Parathyroid adenoma (tissue), 2 donors: ENCODE measurements at regions not wholly inside any gene's neighbourhood (a gene's known extent, or its start where the extent isn't known, plus 50 kb on each side); places are given as distances from the start of the nearest gene placed in this dataset.

Experiments used
- H2AFZ ChIP-seq: fragments of 300-600 bp; sonication (generic); one replicate; pipeline ENCODE4 v1.7.0; 2017; ENCODE audit warnings: antibody characterized with exemption, mild to moderate bottlenecking
- H3K27ac ChIP-seq: fragments of 300-600 bp; sonication (generic); one replicate; pipeline ENCODE4 v1.7.0; 2017
- H3K27me3 ChIP-seq: fragments of 300-600 bp; sonication (generic); one replicate; pipeline ENCODE4 v1.7.0; 2017; ENCODE audit warnings: low read length; ENCODE audit not compliant: control insufficient read depth, insufficient read depth
- H3K36me3 ChIP-seq: fragments of 300-600 bp; sonication (generic); one replicate; pipeline ENCODE4 v1.7.0; 2017; ENCODE audit warnings: low read length; ENCODE audit not compliant: control insufficient read depth, insufficient read depth
- H3K4me1 ChIP-seq: fragments of 300-600 bp; sonication (generic); one replicate; pipeline ENCODE4 v1.7.0; 2017; ENCODE audit warnings: control low read depth
- H3K4me2 ChIP-seq: fragments of 300-600 bp; sonication (generic); one replicate; pipeline ENCODE4 v1.7.0; 2017; ENCODE audit warnings: low read length
- H3K4me3 ChIP-seq: fragments of 300-600 bp; sonication (generic); one replicate; pipeline ENCODE4 v1.7.0; 2017; ENCODE audit warnings: low read depth, low read length
- H3K79me2 ChIP-seq: fragments of 300-600 bp; sonication (generic); one replicate; pipeline ENCODE4 v1.7.0; 2017; ENCODE audit warnings: control low read depth
- H3K9ac ChIP-seq: fragments of 300-600 bp; sonication (generic); one replicate; pipeline ENCODE4 v1.7.0; 2017; ENCODE audit warnings: mild to moderate bottlenecking
- H3K9me3 ChIP-seq: fragments of 300-600 bp; sonication (generic); one replicate; pipeline ENCODE4 v1.7.0; 2017; ENCODE audit warnings: low read length; ENCODE audit not compliant: control insufficient read depth
- TF ChIP-seq, protein P1 (sequence below): fragments of 300-600 bp; sonication (generic); IDR thresholded peaks from one replicate; pipeline ENCODE4 v1.7.0; 2017; ENCODE audit warnings: antibody characterized with exemption, mild to moderate bottlenecking
- donor health status: primary hyperparathyroidism.

DNA sequence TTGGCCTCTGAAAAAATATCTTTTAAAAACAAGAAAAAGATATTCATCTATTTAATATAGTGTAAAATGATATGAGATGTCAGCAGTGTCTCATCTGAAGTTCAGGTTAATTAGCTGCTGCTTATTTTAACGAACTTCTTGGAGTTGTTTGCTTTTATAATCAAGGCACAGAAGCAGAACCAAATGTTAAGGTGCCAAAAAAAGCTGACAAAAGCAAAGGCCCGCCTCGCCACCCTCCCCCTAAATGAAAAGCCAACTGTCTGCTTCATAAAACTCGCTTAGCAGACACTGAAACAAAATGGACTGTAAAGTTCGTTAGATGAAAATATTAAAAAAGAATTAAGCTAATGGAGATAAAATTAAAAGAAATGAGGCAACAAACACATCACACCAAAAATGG, 562.6 kb downstream of the ZEB2 start:
- H3K4me2 ChIP-seq = no peak overlapping the region
- no peak overlapping the region for H3K9ac ChIP-seq
- H3K4me3 ChIP-seq = no peak overlapping the region
- no peaks in the 10 kb centered on the region for H3K79me2 ChIP-seq
- no peaks in the 10 kb centered on the region for H3K27me3 ChIP-seq
- no peaks in the 10 kb centered on the region for H3K36me3 ChIP-seq
- no peak overlapping the region for H3K27ac ChIP-seq
- TF ChIP-seq, protein P1, sequence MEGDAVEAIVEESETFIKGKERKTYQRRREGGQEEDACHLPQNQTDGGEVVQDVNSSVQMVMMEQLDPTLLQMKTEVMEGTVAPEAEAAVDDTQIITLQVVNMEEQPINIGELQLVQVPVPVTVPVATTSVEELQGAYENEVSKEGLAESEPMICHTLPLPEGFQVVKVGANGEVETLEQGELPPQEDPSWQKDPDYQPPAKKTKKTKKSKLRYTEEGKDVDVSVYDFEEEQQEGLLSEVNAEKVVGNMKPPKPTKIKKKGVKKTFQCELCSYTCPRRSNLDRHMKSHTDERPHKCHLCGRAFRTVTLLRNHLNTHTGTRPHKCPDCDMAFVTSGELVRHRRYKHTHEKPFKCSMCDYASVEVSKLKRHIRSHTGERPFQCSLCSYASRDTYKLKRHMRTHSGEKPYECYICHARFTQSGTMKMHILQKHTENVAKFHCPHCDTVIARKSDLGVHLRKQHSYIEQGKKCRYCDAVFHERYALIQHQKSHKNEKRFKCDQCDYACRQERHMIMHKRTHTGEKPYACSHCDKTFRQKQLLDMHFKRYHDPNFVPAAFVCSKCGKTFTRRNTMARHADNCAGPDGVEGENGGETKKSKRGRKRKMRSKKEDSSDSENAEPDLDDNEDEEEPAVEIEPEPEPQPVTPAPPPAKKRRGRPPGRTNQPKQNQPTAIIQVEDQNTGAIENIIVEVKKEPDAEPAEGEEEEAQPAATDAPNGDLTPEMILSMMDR = no peak
- no peak overlapping the region for H2AFZ ChIP-seq
- no peaks in the 10 kb centered on the region for H3K4me1 ChIP-seq
- H3K9me3 ChIP-seq = no peaks in the 10 kb centered on the region

DNA sequence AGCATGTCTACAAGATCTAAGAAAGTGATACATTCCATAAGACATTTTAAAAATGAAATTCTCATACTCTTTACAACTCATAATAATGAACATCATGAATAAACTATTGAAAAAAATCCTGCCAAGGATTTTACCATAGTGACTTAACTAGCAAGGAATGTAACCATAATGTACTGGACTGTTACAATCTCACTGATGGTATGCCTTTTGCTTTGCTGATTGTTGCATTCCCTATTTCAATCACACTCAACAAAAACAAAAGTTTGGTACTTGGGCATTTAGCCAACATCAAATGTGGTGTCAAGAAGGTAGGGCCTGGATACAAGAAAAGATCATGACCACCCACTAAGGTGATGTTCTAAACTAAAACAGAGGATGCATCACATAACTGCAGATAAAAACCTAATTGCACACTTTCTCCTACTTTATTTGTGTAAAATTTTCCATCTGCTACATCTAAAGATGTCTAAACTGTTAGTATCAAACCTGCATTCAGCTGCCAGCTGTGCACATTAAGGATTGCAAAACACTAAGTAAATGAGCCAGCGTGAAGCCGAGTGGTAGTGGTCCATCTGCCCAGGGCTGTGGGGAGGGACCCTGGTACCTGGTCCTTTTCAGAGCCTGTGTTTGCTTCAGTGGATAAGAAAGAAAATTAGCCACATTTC, 564.4 kb downstream of the ZEB2 start:
- TF ChIP-seq, protein P1 = no peak

DNA sequence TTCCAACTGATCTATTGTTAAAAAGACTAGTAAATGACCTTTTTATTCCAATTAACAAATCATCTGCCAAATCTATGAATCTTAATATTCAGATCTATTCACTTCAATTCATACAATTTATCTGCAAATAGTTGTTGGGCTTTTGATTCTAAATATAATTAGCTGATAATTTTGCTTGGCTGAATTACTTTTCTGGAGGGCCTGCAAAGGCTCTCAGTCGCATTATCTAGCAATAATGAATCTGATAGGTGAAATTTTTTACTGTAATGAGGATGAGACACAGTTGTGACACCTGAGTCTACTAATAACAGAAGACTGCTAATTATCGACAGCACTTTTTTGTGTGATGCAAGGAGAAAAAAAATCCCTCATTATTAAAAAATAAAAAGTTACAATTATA, 565.1 kb downstream of the ZEB2 start:
- TF ChIP-seq, protein P1 = no peak
- no peak overlapping the region for H3K4me3 ChIP-seq
- no peak overlapping the region for H3K4me2 ChIP-seq
- H3K27me3 ChIP-seq = no peaks in the 10 kb centered on the region
- no peaks in the 10 kb centered on the region for H3K9me3 ChIP-seq
- H3K36me3 ChIP-seq = no peaks in the 10 kb centered on the region
- H3K9ac ChIP-seq = no peak overlapping the region
- no peak overlapping the region for H3K27ac ChIP-seq
- H3K4me1 ChIP-seq = no peaks in the 10 kb centered on the region
- H3K79me2 ChIP-seq = no peaks in the 10 kb centered on the region
- no peak overlapping the region for H2AFZ ChIP-seq

More for the DNA sequence above, 564.4 kb downstream of the ZEB2 start:
- Histone ChIP-seq H3K4me1 (no peaks in the 10 kb centered on the region), H3K9ac (no peak overlapping the region), H2AFZ (no peak overlapping the region), H3K4me3 (no peak overlapping the region), H3K9me3 (no peaks in the 10 kb centered on the region), H3K27me3 (no peaks in the 10 kb centered on the region), H3K4me2 (no peak overlapping the region), H3K79me2 (no peaks in the 10 kb centered on the region), H3K27ac (no peak overlapping the region), H3K36me3 (no peaks in the 10 kb centered on the region)

DNA sequence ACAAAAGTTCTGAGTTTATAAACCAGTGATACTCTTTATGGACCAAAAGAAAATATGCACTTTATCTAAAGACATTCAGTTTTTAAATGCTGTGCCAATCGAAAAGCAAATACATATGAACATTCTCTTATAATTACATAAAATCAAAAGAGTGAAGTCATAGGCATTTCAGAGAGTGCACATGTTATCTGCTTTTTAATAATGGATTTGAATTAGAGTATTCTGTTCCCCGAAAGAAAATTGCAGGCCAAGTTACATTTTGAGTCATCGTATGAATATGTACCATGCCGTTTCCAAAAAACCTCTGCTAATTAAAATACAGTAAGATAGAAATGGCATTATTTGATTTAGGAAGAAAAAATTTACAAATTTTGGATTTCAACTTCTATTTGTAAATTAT, 565.7 kb downstream of the ZEB2 start:
- H3K9ac ChIP-seq = no peak overlapping the region
- no peaks in the 10 kb centered on the region for H3K27me3 ChIP-seq
- no peaks in the 10 kb centered on the region for H3K4me1 ChIP-seq
- no peak overlapping the region for H3K4me2 ChIP-seq
- H3K4me3 ChIP-seq = no peak overlapping the region
- H3K9me3 ChIP-seq = no peaks in the 10 kb centered on the region
- H3K36me3 ChIP-seq = no peaks in the 10 kb centered on the region
- H3K27ac ChIP-seq = no peak overlapping the region
- TF ChIP-seq, protein P1 = no peak
- no peak overlapping the region for H2AFZ ChIP-seq
- H3K79me2 ChIP-seq = no peaks in the 10 kb centered on the region

DNA sequence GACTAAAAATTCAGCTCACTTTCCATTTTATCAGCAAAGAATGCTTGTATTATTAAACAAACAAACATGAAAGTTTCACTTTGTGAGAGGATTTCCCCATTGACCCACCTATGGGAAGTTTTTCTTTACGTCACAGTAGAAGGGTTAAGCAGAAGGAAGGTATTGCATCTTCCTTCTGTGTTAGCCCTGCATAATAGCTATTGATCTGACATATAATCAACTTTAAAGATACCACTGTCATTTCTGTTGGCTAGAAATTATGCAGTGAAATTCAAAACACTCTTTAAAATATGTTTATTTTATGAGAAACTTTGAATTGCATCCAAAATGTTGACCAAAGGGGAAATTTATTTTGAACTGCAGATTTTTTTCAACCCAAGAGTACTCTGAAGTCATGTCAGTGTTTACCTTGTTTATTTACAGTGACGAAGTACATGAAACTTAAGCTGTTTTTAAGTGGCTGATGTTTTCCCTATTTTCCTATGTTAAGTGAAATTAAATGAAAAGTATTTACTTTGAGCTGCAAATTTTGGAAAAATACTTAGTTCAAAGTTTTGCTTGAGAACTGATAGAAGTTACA, 566.4 kb downstream of the ZEB2 start:
- Histone ChIP-seq H3K4me3 (no peak overlapping the region), H3K27me3 (no peaks in the 10 kb centered on the region), H2AFZ (no peak overlapping the region), H3K36me3 (no peaks in the 10 kb centered on the region), H3K79me2 (no peaks in the 10 kb centered on the region), H3K27ac (no peak overlapping the region), H3K9me3 (no peaks in the 10 kb centered on the region), H3K4me1 (no peaks in the 10 kb centered on the region), H3K4me2 (no peak overlapping the region), H3K9ac (no peak overlapping the region)
- TF ChIP-seq, protein P1 = no peak
